ENCODE measurements at regions not wholly inside any gene's neighbourhood (a gene's known extent, or its start where the extent isn't known, plus 50 kb on each side); places are given as distances from the start of the nearest gene placed in this dataset.

DNA sequence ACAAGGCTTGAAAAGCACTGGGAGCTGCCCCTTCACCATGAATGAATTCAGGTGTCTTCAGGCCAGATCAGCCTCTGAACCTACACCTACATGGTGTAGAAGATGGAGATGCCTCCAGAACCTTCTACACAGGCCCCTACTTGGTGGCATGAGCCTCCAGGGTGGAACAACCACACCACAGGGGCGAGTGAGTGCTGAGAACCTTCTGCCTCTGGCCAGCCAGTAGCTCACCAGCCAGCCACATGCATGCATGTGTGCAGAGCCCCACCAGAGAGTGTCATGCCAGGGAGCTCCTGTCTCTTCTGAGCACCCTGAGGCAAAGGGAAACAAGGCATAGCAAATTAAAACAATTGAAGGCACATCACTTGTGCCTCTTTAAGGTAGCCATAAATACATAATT, 161.8 kb upstream of the TOPAZ1 start (continued):
- no peak for TF ChIP-seq STAT1 (IDR thresholded peaks at IDR 0.05; ENCODE audit: unreplicated experiment)

DNA sequence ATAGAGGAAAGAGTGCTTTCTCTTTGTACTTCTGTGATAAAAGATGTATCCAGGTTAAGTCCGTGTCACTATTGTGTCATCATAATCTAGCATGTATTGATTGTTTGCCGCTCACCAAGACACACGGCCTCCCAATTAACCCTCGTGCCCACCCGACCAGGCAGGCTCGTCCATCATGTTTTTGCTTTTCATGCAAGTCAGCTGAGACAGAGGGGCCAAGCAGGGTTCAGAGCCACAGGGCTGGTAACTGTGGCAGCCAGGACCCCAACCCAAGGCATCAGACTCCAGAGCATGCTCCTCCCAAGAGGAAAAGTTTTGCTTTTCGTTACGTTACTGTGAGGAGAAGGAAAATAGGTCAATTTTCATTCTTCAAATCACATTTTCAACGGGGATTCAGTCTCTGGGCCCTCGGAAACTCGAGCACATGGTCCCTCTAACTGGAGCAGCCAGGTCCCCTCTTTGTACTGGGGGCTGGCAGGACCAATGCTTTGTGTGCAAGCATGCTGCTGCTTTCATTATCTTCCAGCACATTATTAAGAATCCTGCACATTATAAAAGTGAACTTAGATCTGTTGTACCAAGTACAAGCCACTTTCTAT, 161.1 kb upstream of the TOPAZ1 start:
- H2AFZ ChIP-seq, result no peak overlapping the region
- Mint-ChIP-seq H3K27ac (no peak overlapping the region; the same call in 1 of the 2 replicates), H3K9me3 (no peaks in the 10 kb centered on the region), H3K36me3 (ENCODE audit: low read depth) (no peaks in the 10 kb centered on the region), H3K4me3 (no peak overlapping the region), H3K4me1 (peaks cover 31% of the 10 kb centered on the region), H3K27me3 (ENCODE audit: insufficient read depth, low read depth, poor library complexity) (peaks cover 13% of the 10 kb centered on the region)
- H3K4me2 ChIP-seq, result no peak overlapping the region
- no peaks in the 10 kb centered on the region; the same call in 1 of the 2 replicates for H3K79me2 ChIP-seq (replicated peaks; ENCODE audit: insufficient read depth)
- TF ChIP-seq EZH2phosphoT487 (IDR thresholded peaks at IDR 0.05; ENCODE audit: unreplicated experiment), result no peak
- no peaks in the 10 kb centered on the region for H3F3A ChIP-seq (replicated peaks; ENCODE audit: low read depth)
- no peak overlapping the region for H3K27ac ChIP-seq (ENCODE audit: low read depth)
- H3K27me3 ChIP-seq (ENCODE audit: insufficient read depth), result no peaks in the 10 kb centered on the region
- H4K20me1 ChIP-seq (replicated peaks; ENCODE audit: insufficient read depth), result no peaks in the 10 kb centered on the region; the same call in 1 of the 2 replicates
- H3K36me3 ChIP-seq (ENCODE audit: insufficient read depth), result no peaks in the 10 kb centered on the region
- peaks cover 12% of the 10 kb centered on the region for H3K4me1 ChIP-seq (ENCODE audit: insufficient read depth)
- H3K9me2 ChIP-seq (ENCODE audit: insufficient read depth), result no peaks in the 10 kb centered on the region
- H3K4me3 ChIP-seq, result no peak overlapping the region
- no peak for ATAC-seq
- no peak for DNase-seq (ENCODE audit: low spot score)

DNA sequence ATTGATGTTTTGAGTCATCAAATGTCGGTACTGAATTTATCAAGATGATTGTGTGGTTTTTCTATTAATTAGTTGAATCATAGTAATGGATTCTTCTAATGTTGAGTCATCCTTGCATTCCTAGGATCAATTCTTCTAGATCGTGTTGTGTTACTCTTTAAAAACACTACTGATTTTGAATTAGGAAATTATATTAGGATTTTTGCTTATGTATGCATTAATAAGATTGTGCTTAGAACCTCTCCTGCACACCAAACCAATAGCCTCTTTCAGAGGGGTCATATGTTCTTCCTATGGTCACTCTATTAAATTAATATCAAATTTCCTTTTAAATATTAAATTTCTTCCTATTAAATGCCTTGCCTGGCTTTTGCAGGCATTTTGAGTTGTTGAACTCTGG, 151.7 kb upstream of the TOPAZ1 start:
- H3K4me3 ChIP-seq, result no peak overlapping the region
- no peaks in the 10 kb centered on the region for H3K4me1 Mint-ChIP-seq
- no peak for ATAC-seq
- no peak for TF ChIP-seq POLR2AphosphoS5 (IDR thresholded peaks at IDR 0.05; ENCODE audit: low read depth)
- TF ChIP-seq, protein P1, sequence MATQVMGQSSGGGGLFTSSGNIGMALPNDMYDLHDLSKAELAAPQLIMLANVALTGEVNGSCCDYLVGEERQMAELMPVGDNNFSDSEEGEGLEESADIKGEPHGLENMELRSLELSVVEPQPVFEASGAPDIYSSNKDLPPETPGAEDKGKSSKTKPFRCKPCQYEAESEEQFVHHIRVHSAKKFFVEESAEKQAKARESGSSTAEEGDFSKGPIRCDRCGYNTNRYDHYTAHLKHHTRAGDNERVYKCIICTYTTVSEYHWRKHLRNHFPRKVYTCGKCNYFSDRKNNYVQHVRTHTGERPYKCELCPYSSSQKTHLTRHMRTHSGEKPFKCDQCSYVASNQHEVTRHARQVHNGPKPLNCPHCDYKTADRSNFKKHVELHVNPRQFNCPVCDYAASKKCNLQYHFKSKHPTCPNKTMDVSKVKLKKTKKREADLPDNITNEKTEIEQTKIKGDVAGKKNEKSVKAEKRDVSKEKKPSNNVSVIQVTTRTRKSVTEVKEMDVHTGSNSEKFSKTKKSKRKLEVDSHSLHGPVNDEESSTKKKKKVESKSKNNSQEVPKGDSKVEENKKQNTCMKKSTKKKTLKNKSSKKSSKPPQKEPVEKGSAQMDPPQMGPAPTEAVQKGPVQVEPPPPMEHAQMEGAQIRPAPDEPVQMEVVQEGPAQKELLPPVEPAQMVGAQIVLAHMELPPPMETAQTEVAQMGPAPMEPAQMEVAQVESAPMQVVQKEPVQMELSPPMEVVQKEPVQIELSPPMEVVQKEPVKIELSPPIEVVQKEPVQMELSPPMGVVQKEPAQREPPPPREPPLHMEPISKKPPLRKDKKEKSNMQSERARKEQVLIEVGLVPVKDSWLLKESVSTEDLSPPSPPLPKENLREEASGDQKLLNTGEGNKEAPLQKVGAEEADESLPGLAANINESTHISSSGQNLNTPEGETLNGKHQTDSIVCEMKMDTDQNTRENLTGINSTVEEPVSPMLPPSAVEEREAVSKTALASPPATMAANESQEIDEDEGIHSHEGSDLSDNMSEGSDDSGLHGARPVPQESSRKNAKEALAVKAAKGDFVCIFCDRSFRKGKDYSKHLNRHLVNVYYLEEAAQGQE (IDR thresholded peaks at IDR 0.05; ENCODE audit: unreplicated experiment), result no peak
- TF ChIP-seq, protein P2, sequence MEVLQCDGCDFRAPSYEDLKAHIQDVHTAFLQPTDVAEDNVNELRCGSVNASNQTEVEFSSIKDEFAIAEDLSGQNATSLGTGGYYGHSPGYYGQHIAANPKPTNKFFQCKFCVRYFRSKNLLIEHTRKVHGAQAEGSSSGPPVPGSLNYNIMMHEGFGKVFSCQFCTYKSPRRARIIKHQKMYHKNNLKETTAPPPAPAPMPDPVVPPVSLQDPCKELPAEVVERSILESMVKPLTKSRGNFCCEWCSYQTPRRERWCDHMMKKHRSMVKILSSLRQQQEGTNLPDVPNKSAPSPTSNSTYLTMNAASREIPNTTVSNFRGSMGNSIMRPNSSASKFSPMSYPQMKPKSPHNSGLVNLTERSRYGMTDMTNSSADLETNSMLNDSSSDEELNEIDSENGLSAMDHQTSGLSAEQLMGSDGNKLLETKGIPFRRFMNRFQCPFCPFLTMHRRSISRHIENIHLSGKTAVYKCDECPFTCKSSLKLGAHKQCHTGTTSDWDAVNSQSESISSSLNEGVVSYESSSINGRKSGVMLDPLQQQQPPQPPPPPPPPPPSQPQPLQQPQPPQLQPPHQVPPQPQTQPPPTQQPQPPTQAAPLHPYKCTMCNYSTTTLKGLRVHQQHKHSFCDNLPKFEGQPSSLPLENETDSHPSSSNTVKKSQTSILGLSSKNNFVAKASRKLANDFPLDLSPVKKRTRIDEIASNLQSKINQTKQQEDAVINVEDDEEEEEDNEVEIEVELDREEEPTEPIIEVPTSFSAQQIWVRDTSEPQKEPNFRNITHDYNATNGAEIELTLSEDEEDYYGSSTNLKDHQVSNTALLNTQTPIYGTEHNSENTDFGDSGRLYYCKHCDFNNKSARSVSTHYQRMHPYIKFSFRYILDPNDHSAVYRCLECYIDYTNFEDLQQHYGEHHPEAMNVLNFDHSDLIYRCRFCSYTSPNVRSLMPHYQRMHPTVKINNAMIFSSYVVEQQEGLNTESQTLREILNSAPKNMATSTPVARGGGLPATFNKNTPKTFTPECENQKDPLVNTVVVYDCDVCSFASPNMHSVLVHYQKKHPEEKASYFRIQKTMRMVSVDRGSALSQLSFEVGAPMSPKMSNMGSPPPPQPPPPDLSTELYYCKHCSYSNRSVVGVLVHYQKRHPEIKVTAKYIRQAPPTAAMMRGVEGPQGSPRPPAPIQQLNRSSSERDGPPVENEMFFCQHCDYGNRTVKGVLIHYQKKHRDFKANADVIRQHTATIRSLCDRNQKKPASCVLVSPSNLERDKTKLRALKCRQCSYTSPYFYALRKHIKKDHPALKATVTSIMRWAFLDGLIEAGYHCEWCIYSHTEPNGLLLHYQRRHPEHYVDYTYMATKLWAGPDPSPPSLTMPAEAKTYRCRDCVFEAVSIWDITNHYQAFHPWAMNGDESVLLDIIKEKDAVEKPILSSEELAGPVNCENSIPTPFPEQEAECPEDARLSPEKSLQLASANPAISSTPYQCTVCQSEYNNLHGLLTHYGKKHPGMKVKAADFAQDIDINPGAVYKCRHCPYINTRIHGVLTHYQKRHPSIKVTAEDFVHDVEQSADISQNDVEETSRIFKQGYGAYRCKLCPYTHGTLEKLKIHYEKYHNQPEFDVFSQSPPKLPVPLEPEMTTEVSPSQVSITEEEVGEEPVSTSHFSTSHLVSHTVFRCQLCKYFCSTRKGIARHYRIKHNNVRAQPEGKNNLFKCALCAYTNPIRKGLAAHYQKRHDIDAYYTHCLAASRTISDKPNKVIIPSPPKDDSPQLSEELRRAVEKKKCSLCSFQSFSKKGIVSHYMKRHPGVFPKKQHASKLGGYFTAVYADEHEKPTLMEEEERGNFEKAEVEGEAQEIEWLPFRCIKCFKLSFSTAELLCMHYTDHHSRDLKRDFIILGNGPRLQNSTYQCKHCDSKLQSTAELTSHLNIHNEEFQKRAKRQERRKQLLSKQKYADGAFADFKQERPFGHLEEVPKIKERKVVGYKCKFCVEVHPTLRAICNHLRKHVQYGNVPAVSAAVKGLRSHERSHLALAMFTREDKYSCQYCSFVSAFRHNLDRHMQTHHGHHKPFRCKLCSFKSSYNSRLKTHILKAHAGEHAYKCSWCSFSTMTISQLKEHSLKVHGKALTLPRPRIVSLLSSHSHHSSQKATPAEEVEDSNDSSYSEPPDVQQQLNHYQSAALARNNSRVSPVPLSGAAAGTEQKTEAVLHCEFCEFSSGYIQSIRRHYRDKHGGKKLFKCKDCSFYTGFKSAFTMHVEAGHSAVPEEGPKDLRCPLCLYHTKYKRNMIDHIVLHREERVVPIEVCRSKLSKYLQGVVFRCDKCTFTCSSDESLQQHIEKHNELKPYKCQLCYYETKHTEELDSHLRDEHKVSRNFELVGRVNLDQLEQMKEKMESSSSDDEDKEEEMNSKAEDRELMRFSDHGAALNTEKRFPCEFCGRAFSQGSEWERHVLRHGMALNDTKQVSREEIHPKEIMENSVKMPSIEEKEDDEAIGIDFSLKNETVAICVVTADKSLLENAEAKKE (CRISPR knock-in tag; IDR thresholded peaks at IDR 0.05), result no peak
- TF ChIP-seq STAT1 (IDR thresholded peaks at IDR 0.05; ENCODE audit: unreplicated experiment), result no peak
- no peak for TF ChIP-seq JUNB (IDR thresholded peaks at IDR 0.05; ENCODE audit: unreplicated experiment)
- no peak for TF ChIP-seq CREB1 (CRISPR knock-in tag; IDR thresholded peaks at IDR 0.05; ENCODE audit: low read depth)
- TF ChIP-seq, protein P3, sequence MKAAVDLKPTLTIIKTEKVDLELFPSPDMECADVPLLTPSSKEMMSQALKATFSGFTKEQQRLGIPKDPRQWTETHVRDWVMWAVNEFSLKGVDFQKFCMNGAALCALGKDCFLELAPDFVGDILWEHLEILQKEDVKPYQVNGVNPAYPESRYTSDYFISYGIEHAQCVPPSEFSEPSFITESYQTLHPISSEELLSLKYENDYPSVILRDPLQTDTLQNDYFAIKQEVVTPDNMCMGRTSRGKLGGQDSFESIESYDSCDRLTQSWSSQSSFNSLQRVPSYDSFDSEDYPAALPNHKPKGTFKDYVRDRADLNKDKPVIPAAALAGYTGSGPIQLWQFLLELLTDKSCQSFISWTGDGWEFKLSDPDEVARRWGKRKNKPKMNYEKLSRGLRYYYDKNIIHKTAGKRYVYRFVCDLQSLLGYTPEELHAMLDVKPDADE (IDR thresholded peaks at IDR 0.05), result no peak

More for the DNA sequence above, 151.7 kb upstream of the TOPAZ1 start:
- Mint-ChIP-seq H3K27ac (no peak overlapping the region), H3K9me3 (no peaks in the 10 kb centered on the region), H3K4me3 (no peak overlapping the region), H3K27me3 (ENCODE audit: insufficient read depth, low read depth, poor library complexity) (peaks cover 1% of the 10 kb centered on the region), H3K36me3 (ENCODE audit: low read depth) (no peaks in the 10 kb centered on the region)
- Histone ChIP-seq H3K4me2 (no peak overlapping the region), H3K36me3 (ENCODE audit: insufficient read depth) (no peaks in the 10 kb centered on the region), H3K4me1 (ENCODE audit: insufficient read depth) (no peaks in the 10 kb centered on the region), H2AFZ (no peak overlapping the region), H3K9me2 (ENCODE audit: insufficient read depth) (no peaks in the 10 kb centered on the region), H3K79me2 (replicated peaks; ENCODE audit: insufficient read depth) (no peaks in the 10 kb centered on the region), H3F3A (replicated peaks; ENCODE audit: low read depth) (no peaks in the 10 kb centered on the region), H4K20me1 (replicated peaks; ENCODE audit: insufficient read depth) (no peaks in the 10 kb centered on the region; the same call in 1 of the 2 replicates), H3K27ac (ENCODE audit: low read depth) (no peak overlapping the region), H3K27me3 (ENCODE audit: insufficient read depth) (no peaks in the 10 kb centered on the region)
- no peak for DNase-seq (ENCODE audit: low spot score)
